Skeletal muscle cell (primary cell): ENCODE measurements at regions not wholly inside any gene's neighbourhood (a gene's known extent, or its start where the extent isn't known, plus 50 kb on each side); places are given as distances from the start of the nearest gene placed in this dataset.

Experiments used
- DNase-seq: peaks from one replicate; pipeline ENCODE4 v3.0.0-alpha.2; 2010; ENCODE audit warnings: low read depth
- H3K4me3 ChIP-seq: 2 replicates; pipeline ENCODE4 v1.5.1; 2011; ENCODE audit warnings: low read depth, mild to moderate bottlenecking, control low read depth, low read length, moderate library complexity

DNA sequence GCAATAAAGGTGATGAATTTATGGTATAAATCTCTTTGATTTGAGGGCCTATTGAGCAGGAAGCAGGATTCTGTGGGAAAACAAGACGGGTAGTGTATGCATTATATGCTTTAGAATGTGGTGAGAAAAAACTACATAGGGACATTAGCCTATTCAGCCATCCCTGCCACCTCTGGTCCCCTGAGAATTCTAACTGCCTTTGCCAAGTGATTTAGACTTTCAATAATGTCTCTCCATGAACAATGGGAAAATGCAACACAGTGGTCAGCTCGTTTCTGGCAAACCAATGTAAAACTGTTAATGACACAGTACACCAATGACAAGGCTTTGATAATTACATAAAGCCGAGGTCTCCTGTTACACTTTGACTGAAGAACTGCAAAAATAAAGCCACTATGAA is 314.7 kb upstream of the CNTN4 start:
- no peak for DNase-seq
- H3K4me3 ChIP-seq = no peak overlapping the region

DNA sequence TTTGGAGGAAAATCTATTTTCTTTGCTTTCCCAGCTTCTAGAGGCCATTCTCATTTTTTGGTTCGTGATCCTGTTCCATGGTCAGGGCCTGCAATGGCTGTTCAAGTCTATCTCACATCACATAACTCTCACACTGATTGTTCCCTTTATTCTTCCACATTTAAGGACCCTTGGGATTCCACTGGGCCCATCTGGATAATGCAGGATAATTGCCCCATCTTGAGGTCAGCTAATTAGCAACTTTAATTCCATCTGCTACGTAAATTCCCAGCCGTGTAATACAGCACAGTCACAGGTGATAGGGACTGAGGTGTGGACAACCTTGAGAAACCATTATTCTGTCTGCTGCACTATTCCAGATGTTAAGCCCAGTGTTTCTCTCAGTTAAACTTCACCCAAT is 311.6 kb upstream of the CNTN4 start:
- H3K4me3 ChIP-seq = no peak overlapping the region
- DNase-seq = no peak

DNA sequence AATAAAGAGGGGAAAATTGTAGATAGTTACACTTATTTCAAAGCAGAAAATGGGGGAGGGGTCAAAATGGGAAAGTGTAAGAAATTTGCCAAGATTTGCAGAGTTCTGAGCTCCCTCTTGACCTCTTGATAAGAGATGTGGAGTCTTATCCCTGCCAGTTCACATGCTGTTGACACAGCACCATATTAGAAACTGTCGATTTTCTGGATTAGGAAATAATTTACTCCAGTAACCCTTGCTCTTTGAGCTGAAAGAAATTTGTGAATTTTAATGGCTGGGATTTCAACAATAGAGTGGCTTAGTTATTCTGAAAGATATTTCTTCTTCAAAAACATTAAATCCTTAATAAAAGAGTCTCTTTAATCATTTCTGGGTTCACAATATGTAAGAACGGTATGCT is 306.2 kb upstream of the CNTN4 start:
- no peak overlapping the region for H3K4me3 ChIP-seq
- no peak for DNase-seq

DNA sequence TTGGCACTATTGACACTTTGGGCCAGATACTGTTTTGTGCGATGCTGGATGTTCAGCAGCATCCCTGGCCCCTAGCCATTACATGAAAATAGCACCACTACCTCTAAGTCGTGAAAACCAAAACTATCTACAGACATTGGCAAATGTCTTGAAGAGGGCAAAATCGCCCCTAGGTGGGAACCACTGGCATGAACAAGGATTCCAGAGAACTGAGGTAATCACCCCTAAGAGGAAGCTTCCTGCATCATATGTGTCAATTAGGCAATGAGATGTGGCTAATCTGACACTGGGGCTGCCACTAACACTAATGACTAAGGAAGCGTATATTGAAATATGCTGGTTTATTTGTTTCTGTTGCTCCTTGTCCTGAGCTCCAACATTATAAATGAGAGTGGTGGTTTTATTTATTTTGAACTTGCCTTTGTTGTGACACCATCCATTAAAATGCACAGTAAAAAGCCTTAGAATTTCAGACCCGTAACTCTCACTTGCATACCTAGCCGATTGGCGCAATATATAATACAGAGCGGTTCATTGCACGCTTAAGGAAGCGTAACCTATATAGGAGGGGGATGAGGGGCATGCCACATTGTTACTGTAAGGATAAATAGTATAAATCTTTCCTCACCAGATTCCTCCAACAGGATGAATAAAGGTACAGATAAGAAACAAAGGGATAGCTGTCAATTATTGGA is 299.8 kb upstream of the CNTN4 start:
- H3K4me3 ChIP-seq = no peak overlapping the region
- DNase-seq = no peak

DNA sequence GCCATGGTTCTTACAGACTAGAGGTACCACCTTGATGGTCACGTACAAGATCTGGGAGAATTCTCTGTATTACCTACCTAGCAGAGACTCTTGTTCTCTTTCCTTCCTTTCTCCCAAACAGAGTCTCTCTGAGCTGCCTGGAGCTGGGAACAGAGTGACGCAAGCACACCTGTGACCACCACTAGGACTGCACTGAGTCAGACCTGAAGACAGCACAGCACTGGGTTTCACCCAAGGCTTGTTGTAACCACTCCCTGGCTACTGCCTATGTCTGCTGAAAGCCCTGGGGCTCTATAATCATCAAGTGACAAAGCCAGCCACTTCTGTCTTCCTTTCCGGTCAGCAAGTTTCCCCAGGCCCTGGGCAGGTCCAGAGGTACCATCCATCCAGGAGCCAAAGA is 293.3 kb upstream of the CNTN4 start:
- no peak for DNase-seq
- no peak overlapping the region for H3K4me3 ChIP-seq

DNA sequence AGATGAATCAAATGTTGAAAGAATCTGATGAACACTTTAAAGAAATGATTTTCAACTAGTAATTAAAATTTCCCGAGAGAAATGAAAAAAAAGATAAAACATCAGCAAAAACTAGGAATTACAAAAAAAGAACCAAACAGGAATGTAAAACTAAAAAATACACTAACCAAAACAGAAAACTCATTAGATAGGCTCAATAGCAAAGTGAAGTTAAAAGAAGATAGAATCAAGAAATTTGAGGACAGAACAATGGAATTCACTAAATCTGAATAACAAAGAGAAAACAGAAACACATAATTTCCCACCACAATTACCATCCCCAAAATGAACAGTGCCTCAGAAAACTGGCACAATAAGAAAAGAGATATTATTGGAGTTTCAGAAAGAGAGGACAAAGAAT is 290.1 kb upstream of the CNTN4 start:
- DNase-seq = no peak
- H3K4me3 ChIP-seq = no peak overlapping the region

DNA sequence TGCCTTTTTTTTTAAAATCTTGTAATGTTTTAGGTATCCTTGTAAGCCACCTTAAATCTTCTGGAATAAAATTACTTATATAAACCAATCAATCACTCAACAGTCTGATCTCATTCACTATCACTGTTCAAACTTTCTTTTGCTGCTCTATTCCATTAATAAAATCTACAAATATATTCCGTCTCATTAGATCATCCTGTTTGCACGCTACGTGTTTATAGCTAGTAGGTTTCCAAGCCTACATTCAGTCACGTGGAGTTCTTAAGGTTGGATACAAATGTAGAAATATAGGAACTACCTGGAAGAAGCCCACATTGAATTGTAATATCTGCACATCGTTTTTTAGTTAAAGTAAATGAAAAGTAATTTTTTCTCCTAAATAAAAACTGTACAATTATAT is 274.8 kb upstream of the CNTN4 start:
- no peak for DNase-seq
- no peak overlapping the region for H3K4me3 ChIP-seq

DNA sequence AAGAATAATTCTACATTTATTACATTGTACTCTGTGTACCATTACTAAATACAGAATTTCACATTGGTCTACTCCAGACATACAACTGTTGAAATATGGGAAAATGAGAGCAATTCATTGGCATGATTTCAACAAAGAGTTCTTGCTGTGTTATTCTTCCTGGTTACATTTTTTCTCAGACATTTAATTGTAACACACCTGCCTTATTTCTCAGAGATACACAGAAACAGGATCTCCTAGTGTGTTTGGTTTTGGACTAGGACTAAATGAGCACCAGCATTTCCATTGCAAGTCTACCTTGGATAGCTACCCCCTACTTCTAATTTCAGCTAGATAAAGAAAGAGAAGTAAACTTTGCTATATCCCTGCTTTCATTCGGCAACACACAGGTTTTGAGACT is 274.3 kb upstream of the CNTN4 start:
- no peak overlapping the region for H3K4me3 ChIP-seq
- DNase-seq = no peak

DNA sequence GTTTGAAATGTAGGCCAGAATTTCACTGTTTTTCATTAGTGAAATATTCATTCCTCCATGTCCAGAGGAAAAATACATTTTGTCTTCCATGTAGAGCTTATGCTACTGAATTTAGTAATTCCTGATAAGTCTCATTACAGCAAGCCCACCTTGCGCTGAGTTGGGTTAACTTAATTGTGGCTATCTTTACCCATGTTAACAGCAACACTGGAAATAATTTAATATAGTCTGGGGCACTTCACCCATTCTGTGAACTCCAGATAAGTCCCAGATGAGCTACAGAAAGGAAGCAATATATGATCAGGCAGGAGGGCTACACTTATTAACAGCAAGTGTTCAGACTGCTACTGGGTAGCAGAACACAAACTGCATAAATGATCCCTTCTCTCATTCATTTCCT is 270.1 kb upstream of the CNTN4 start:
- no peak for DNase-seq
- H3K4me3 ChIP-seq = no peak overlapping the region

DNA sequence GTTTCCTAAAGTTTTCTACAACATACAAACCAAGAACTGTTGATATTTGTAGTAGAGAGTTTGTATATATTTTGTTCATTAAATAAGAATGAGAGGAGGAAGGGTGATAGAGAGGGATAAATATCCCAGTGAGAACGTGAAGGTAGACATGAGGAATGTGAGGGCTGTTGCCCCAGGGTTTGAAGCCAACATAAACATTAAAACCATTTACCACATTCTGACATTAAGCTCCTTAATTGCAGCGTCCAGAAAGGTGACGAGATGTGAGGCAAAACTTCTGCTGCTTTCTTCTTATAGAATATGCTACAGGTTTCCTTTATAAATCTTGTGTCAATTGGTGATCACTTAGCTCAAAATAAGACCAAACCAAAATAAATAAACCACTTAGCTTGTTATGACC is 267.8 kb upstream of the CNTN4 start:
- H3K4me3 ChIP-seq = no peak overlapping the region
- no peak for DNase-seq

DNA sequence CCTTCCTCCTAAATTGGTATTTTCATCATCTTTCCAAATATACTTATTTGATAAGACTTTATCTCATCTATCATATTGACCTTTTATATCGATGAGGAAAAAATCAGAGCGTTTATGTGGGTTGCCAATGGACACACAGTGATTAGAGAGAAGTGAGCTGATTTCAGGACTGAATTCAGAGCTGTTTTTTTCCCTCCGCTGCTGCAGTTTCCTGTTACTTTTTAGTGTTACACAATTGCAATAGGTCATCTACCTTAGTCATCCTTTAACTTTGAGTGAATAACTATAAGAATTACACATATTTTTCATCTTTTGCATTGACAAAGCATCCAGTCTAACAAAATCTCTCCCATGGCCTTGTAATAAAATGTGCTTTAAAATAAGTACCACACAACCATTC is 266.3 kb upstream of the CNTN4 start:
- no peak for DNase-seq
- H3K4me3 ChIP-seq = no peak overlapping the region

DNA sequence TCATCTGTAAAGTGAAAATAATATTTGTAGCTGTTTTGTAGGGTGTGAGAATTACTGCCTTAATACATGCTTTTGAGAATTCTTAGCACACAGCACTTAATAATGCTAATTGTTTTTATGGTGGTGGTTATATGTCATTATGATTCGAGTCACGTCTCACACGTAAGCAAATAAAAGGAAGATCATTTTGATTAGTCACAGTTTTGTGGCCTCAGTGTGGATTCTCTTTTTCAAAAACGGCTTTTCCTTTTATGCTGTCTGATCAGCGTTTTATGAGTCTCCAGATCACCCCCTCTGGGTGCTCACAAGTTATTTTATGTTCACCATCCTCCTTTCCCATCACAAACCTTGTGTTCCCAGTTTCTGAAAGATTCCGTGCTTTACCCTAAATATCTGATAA is 255.6 kb upstream of the CNTN4 start:
- no peak for DNase-seq

DNA sequence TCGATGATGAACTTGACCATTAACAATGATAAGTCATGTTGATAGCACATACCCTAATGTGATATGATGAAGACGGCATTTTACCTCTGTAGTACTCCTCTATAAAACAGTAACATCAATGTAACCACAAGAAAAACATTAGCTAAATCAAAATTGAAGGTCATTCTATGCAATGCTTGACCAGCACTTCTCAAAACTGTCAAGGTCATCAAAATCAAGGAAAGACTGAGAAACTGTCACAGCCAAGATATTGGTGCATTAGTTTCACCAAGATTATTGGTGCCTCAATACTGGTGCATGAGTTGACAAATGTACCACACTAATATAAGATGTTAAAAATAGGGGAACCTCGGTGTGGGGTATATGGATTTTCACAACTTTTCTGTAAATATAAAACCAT is 251.1 kb upstream of the CNTN4 start:
- no peak for DNase-seq
- no peak overlapping the region for H3K4me3 ChIP-seq

More for the DNA sequence above, 255.6 kb upstream of the CNTN4 start:
- H3K4me3 ChIP-seq = no peak overlapping the region

DNA sequence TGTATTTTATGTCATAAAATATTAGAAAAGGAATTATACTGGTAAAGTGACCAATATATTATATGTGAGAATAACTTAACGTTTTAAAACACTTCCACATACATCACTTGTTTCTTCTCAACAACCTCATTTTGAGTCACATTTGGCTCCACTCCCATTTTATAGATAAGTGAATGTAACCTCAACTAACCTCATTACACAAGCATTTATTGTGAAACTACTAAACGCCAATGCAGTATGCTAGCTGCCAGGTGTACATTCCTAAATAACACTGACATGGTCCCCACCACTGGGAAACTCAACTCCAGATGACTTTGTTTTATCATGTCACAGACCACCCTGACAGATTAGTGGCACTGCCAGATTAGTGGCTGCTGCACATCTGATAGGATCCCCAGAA is 249.7 kb upstream of the CNTN4 start:
- no peak overlapping the region for H3K4me3 ChIP-seq
- no peak for DNase-seq

DNA sequence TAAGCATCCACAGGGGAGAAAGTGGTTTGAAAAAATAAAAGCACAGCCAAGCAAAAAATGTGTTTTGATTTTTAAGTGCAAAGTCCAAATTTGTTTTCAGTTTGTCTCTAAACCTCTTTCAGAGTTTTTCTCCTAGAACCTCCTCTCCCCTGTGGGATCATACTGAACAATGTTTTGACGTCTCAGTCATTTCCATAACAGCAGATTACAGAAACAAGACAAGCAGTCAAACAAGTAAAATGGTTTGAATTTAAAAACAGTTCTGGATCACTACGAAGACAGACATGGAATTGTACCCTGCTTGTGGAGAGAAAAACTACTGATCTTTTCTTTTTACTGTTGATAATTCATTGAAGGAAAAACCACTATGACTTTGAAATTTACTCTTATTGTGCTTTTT is 245.7 kb upstream of the CNTN4 start:
- no peak for DNase-seq
- H3K4me3 ChIP-seq = no peak overlapping the region

DNA sequence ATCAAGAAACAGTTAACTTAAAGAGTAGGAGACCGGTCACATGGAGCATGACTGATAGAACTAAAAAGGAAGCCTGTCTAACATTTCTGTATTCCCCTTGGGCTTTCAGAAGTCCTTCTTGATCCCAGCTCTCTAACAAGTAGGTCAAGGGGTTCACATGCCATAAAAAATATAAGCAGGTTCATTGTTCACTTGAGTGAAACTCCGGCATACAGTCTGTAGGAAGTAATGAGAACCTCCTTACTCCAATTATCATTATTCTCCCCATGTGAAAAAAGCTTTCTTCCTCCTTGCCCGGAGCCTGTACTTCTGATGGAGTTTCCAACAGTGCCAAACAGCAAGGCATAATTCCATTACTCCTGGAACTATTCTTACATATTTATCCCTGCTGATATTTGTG is 242.8 kb upstream of the CNTN4 start:
- no peak overlapping the region for H3K4me3 ChIP-seq
- no peak for DNase-seq

DNA sequence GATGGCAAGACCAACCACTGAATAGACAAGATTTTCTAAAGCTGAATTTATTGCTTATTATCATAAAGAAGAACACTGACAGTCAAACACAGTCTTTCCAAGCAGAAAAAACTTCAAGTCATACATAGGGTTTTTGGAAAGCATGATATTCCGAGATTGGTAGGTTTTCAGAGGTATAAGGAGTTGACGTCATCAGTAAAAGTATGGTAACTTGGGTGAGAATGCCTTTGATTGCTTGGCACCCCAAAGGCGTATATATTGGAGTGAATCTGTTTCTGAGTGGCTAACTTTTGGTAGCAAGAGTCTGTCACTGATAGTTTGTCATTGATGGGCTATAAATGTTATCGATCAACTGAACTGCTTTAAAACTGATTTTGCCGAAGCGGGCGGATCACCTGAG is 227.9 kb upstream of the CNTN4 start:
- no peak overlapping the region for H3K4me3 ChIP-seq
- DNase-seq = no peak

DNA sequence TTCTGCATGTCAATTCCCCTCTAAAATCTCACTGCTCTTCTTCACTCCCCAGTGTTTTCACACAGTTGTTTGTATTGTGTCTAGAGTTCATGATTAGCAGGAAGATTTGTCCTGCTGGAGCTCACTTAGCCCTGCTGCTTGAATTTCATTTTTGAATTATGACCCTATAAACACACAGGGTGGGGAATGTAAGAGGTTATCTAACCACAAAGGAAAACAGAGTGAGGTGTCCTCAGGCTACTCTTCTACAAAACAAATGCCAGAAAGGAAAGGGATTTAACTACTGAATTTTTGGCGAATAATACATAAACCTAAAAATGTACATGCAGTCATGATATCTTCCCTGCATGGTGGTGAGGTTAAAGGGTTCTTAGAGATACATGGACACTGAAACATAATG is 215.1 kb upstream of the CNTN4 start:
- no peak for DNase-seq
- H3K4me3 ChIP-seq = no peak overlapping the region

DNA sequence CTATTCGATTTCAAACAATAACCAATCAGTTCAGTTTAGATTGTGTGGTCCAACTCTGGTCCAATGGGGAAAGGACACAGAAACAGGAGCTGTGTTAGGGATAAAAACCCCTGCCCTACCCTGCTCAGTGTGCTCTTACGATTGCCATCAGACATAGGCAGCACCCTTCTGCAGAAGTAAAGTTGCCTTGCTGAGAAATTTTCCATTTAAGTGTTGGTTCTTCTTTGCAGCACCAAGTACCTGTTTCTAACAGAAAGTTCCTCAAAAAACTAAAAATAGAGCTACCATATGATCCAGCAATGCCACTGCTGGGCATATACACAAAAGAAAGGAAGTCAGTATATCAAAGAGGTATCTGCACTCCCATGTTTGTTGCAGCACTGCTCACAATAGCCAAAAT is 206.2 kb upstream of the CNTN4 start:
- no peak for DNase-seq
- no peak overlapping the region for H3K4me3 ChIP-seq

DNA sequence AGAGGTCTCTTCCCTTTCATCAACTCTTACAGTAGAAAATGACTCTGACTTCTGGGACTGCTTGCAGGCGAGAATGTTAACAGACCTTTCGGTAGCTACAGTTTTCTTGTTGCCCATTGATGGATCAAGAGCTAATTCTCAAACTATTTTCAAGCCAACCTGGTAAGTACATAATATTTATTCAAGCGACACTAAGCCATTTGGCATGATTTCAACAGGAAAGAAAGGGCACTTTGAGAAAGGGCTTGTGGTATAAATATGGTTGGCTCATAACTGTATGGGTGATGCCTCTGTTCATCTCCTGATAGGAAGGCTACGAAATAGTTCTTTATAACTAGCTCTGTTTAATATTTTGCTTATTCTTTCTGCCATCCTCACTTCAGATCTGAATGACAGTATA is 196.2 kb upstream of the CNTN4 start:
- no peak for DNase-seq
- H3K4me3 ChIP-seq = no peak overlapping the region

DNA sequence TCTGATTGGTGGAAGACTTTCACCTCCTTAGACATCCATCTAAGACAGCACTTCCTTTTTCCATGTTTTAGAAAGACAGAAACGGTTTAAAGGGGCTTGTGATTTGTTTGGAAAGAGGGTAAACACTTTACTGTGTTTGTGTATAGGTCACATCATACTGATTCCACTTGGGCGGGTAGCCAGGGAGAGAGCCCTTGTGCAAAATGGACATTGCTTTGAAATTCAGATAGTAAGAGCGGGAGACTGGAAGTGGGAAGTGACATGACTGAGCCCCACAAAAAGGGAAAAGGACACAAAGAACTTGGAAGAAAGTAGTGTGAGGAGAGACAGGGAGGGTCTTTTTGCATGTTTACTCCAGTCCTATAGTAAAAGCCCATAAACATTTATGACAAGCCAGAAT is 195.6 kb upstream of the CNTN4 start:
- DNase-seq = no peak

DNA sequence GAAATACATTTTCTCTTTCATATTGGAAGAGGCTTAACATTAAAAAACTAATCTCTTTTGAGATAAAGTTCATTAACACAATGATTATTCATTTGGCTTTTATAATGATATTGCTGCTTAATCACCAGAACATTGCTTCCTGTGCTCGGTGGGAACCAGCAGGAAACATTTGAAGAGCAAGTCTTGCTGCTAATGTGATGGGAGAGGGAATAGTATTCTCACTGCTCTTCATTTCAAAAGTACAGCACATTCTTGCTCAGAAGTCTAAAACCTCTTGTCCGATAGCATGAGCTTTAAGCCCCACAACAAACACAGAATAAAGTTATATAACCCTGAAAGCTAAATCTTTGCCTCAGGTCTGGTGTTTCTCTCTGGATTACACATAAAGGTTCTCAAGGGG is 190.8 kb upstream of the CNTN4 start:
- no peak for DNase-seq
- no peak overlapping the region for H3K4me3 ChIP-seq

More for the DNA sequence above, 195.6 kb upstream of the CNTN4 start:
- no peak overlapping the region for H3K4me3 ChIP-seq
